Ovary (tissue), 3 donors: ENCODE measurements at regions not wholly inside any gene's neighbourhood (a gene's known extent, or its start where the extent isn't known, plus 50 kb on each side); places are given as distances from the start of the nearest gene placed in this dataset.

Experiments
- CTCF ChIP-seq, 3 donors: fragments of 450-650 bp in 2 of 3; fragments of 200-600 bp in 1 of 3; IDR thresholded peaks; one replicate each; pipeline versions ENCODE4 v1.5.1 to v1.8.0; 2016 to 2022; ENCODE audit warnings: antibody characterized with exemption in 3 of 3, mild to moderate bottlenecking in 1 of 3
- POLR2A ChIP-seq: fragments of 450-650 bp; IDR thresholded peaks from one replicate; pipeline ENCODE4 v1.6.1; 2017; ENCODE audit warnings: antibody characterized with exemption, mild to moderate bottlenecking, moderate library complexity
- donor health status: DM: no; HTN: no; CAD: no.

DNA sequence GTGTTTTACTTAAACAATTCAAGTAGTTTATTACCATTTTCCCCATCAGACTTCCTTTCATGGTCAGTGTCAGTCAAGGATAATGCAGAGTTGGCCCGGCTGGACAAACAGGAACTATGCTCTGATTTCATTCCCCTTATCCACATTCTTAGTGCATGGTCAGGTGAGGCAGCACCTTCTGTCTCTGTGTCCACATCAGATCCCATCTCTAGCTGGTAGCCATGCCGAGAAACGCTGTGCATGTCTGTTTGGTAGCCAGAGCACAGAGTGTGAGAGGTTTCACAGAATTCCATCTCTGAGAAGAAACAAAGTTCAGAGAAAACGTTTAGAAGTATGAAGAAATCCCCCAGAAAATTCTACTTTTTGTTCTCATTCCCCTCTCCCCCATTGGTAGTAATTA, 423.7 kb upstream of the TEX13C start:
- TF ChIP-seq POLR2A, result no peak
- TF ChIP-seq CTCF (IDR thresholded peaks at IDR 0.05), result no peak
